ENCODE measurements at regions not wholly inside any gene's neighbourhood (a gene's known extent, or its start where the extent isn't known, plus 50 kb on each side); places are given as distances from the start of the nearest gene placed in this dataset.

DNA sequence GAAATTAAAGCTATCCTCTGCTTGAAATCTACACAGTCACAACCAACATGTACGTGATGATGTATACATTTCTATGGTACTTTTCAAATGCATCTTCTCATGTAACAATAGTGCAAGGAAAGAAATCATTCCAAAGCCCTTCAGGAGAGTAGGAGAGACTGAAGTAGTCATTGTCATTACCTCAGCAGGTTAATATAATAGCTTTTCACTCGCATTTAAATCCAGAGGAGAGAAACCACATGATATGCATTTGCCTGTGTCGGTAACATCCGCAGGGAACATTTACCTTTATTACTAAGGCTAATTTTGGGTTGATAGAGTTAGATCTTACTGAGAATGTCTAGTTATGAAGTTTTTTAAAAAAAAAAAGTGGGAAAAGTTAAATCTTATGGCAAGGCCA lies 186.6 kb upstream of the DTNBP1 start:
- no peak overlapping the region for H3K4me2 ChIP-seq
- no peak overlapping the region for H3K4me3 ChIP-seq (ENCODE audit: low read depth in 2 of 2, low read length in 1 of 2)
- H3K79me2 ChIP-seq (ENCODE audit: insufficient read depth): no peaks in the 10 kb centered on the region
- no peaks in the 10 kb centered on the region for H3K9me2 ChIP-seq
- DNase-seq: no peak
- no peak overlapping the region for H3K9ac ChIP-seq
- no peaks in the 10 kb centered on the region for H3K4me1 ChIP-seq (ENCODE audit: control insufficient read depth in 1 of 2, insufficient read depth in 2 of 2, low read depth in 1 of 2, low read length in 1 of 2)
- ChIA-PET POLR2A (no interaction called here), CTCF (interaction anchor here (0.9 kb wide), 1 partner anchor 240 kb away, joined by 3 read pairs; no protein-coding TSS in a partner anchor)
- H3K36me3 ChIP-seq (replicated peaks in 1 of 2; ENCODE audit: control insufficient read depth in 1 of 2, insufficient read depth in 2 of 2, low read length in 1 of 2): no peaks in the 10 kb centered on the region
- WGBS (ENCODE audit: low lambda C conversion rate): 63% methylated on average over 4 of the region's 4 CpGs
- H3F3A ChIP-seq (replicated peaks; ENCODE audit: insufficient read depth): no peaks in the 10 kb centered on the region
- H2AFZ ChIP-seq (ENCODE audit: low read depth): no peak overlapping the region
- TF ChIP-seq RCOR1 (IDR thresholded peaks at IDR 0.05; ENCODE audit: low read length): no peak
- TF ChIP-seq JUND (IDR thresholded peaks at IDR 0.05): no peak
- TF ChIP-seq EZH2phosphoT487 (IDR thresholded peaks at IDR 0.05; ENCODE audit: borderline replicate concordance, low read depth): no peak
- no peak for TF ChIP-seq USF1 (IDR thresholded peaks at IDR 0.05; ENCODE audit: borderline replicate concordance, low read depth)
- TF ChIP-seq SIN3A (IDR thresholded peaks at IDR 0.05; ENCODE audit: borderline replicate concordance, low read depth, low read length): no peak
- no peak for TF ChIP-seq RXRA (IDR thresholded peaks at IDR 0.05; ENCODE audit: borderline replicate concordance, low read depth)
- no peak for TF ChIP-seq NFIC (IDR thresholded peaks at IDR 0.05; ENCODE audit: borderline replicate concordance)
- TF ChIP-seq MEF2A (IDR thresholded peaks at IDR 0.05; ENCODE audit: borderline replicate concordance, low read depth): no peak
- TF ChIP-seq, protein P1, sequence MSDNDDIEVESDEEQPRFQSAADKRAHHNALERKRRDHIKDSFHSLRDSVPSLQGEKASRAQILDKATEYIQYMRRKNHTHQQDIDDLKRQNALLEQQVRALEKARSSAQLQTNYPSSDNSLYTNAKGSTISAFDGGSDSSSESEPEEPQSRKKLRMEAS (IDR thresholded peaks at IDR 0.05; ENCODE audit: low read depth): no peak
- H3K9me3 ChIP-seq: no peaks in the 10 kb centered on the region
- H3K27ac ChIP-seq (ENCODE audit: low read depth in 2 of 2, low read length in 1 of 2): no peak overlapping the region
- H3K27me3 ChIP-seq (ENCODE audit: insufficient read depth): no peaks in the 10 kb centered on the region
- H4K20me1 ChIP-seq (ENCODE audit: insufficient read depth): no peaks in the 10 kb centered on the region

DNA sequence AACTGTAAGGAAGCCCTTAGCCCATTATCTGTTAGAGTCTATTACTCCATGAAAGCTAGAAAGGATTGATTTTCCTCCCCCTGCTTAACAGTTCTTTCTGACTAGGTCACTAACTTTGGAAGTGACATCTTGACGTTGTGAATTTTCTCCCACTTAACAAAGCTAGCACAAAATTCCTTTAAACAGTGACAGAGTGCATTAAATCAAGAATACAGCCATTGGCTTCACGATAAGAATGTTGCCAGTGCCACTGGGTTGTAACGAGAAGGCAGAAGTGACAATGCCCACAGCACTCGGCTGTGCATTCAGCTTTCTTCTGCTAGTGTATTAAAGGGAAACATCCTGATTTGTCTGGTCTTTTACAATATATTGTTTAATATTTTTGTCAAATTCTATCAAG lies 182.7 kb upstream of the DTNBP1 start:
- Histone ChIP-seq H3F3A (replicated peaks; ENCODE audit: insufficient read depth) (no peaks in the 10 kb centered on the region), H3K9me2 (no peaks in the 10 kb centered on the region), H3K9ac (no peak overlapping the region), H3K79me2 (ENCODE audit: insufficient read depth) (no peaks in the 10 kb centered on the region), H3K4me3 (ENCODE audit: low read depth in 2 of 2, low read length in 1 of 2) (no peak overlapping the region), H4K20me1 (ENCODE audit: insufficient read depth) (no peaks in the 10 kb centered on the region), H3K27me3 (ENCODE audit: insufficient read depth) (no peaks in the 10 kb centered on the region), H3K4me2 (no peak overlapping the region), H3K9me3 (no peaks in the 10 kb centered on the region), H3K36me3 (replicated peaks in 1 of 2; ENCODE audit: control insufficient read depth in 1 of 2, insufficient read depth in 2 of 2, low read length in 1 of 2) (no peaks in the 10 kb centered on the region), H3K4me1 (ENCODE audit: control insufficient read depth in 1 of 2, insufficient read depth in 2 of 2, low read depth in 1 of 2, low read length in 1 of 2) (peaks cover 0 to 3% of the 10 kb centered on the region in 2 experiments; a peak in 1 of 4 replicates), H2AFZ (ENCODE audit: low read depth) (no peak overlapping the region), H3K27ac (ENCODE audit: low read depth in 2 of 2, low read length in 1 of 2) (no peak overlapping the region)
- WGBS (ENCODE audit: low lambda C conversion rate): 29% methylated on average over 4 of the region's 4 CpGs
- ChIA-PET CTCF (interaction anchor here (1.6 kb wide), 1 partner anchor 8 kb away, joined by 3 read pairs; no protein-coding TSS in a partner anchor), POLR2A (no interaction called here)
- TF ChIP-seq MXI1 (IDR thresholded peaks at IDR 0.05; ENCODE audit: low read depth, low read length) (no peak), GABPA (IDR thresholded peaks at IDR 0.05; ENCODE audit: low read depth) (no peak), CHD2 (IDR thresholded peaks at IDR 0.05; ENCODE audit: low read length, partially characterized antibody) (no peak), USF2 (IDR thresholded peaks at IDR 0.05; ENCODE audit: borderline replicate concordance, low read depth, low read length) (no peak), YY1 (IDR thresholded peaks at IDR 0.05; ENCODE audit: low read depth) (no peak), RXRA (IDR thresholded peaks at IDR 0.05; ENCODE audit: borderline replicate concordance, low read depth) (no peak), RFX5 (IDR thresholded peaks at IDR 0.05; ENCODE audit: low read length) (no peak), RCOR1 (IDR thresholded peaks at IDR 0.05; ENCODE audit: low read length) (no peak), ZBTB33 (IDR thresholded peaks at IDR 0.05; ENCODE audit: borderline replicate concordance, low read depth) (no peak), TAF1 (IDR thresholded peaks at IDR 0.05; ENCODE audit: borderline replicate concordance, low read depth, low read length) (no peak), USF1 (IDR thresholded peaks at IDR 0.05; ENCODE audit: borderline replicate concordance, low read depth) (no peak), NRF1 (IDR thresholded peaks at IDR 0.05; ENCODE audit: low read depth, low read length) (no peak), ELF1 (IDR thresholded peaks at IDR 0.05) (no peak)
- TF ChIP-seq, protein P2, sequence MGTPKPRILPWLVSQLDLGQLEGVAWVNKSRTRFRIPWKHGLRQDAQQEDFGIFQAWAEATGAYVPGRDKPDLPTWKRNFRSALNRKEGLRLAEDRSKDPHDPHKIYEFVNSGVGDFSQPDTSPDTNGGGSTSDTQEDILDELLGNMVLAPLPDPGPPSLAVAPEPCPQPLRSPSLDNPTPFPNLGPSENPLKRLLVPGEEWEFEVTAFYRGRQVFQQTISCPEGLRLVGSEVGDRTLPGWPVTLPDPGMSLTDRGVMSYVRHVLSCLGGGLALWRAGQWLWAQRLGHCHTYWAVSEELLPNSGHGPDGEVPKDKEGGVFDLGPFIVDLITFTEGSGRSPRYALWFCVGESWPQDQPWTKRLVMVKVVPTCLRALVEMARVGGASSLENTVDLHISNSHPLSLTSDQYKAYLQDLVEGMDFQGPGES (IDR thresholded peaks at IDR 0.05; ENCODE audit: low read depth, low read length): no peak
- no peak for DNase-seq
